ENCODE measurements at regions not wholly inside any gene's neighbourhood (a gene's known extent, or its start where the extent isn't known, plus 50 kb on each side); places are given as distances from the start of the nearest gene placed in this dataset.
"Not testable (repeated sequence)": the region's sequence is repeated elsewhere in the genome, so short reads cannot be mapped to it uniquely, and the experiment has no call there.

- H3K4me3 ChIP-seq (ENCODE audit: low read depth, low read length) = no peak overlapping the region
- DNase-seq (ENCODE audit: low read depth) = no peak
- TF ChIP-seq, protein P1, sequence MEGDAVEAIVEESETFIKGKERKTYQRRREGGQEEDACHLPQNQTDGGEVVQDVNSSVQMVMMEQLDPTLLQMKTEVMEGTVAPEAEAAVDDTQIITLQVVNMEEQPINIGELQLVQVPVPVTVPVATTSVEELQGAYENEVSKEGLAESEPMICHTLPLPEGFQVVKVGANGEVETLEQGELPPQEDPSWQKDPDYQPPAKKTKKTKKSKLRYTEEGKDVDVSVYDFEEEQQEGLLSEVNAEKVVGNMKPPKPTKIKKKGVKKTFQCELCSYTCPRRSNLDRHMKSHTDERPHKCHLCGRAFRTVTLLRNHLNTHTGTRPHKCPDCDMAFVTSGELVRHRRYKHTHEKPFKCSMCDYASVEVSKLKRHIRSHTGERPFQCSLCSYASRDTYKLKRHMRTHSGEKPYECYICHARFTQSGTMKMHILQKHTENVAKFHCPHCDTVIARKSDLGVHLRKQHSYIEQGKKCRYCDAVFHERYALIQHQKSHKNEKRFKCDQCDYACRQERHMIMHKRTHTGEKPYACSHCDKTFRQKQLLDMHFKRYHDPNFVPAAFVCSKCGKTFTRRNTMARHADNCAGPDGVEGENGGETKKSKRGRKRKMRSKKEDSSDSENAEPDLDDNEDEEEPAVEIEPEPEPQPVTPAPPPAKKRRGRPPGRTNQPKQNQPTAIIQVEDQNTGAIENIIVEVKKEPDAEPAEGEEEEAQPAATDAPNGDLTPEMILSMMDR (IDR thresholded peaks at IDR 0.05; ENCODE audit: control insufficient read depth, extremely low read depth, insufficient read depth) = no peak
Observed at GRCh38 chr14:40340708-40341107, 908.5 kb upstream of the FBXO33 start.

- TF ChIP-seq, protein P1 (IDR thresholded peaks at IDR 0.05; ENCODE audit: control insufficient read depth, extremely low read depth, insufficient read depth) = no peak
- no peak overlapping the region for H3K4me3 ChIP-seq (ENCODE audit: low read depth, low read length)
- no peak for DNase-seq (ENCODE audit: low read depth)
Observed at GRCh38 chr14:40336846-40337245, 904.6 kb upstream of the FBXO33 start.

GRCh38 chr14:40326519-40326918, 894.3 kb upstream of the FBXO33 start:
- DNase-seq (ENCODE audit: low read depth); H3K4me3 ChIP-seq (ENCODE audit: low read depth, low read length): not testable (repeated sequence)

GRCh38 chr14:40318211-40318719, 886.0 kb upstream of the FBXO33 start:
- no peak for DNase-seq (ENCODE audit: low read depth)
- no peak overlapping the region for H3K4me3 ChIP-seq (ENCODE audit: low read depth, low read length)
- TF ChIP-seq, protein P1 (IDR thresholded peaks at IDR 0.05; ENCODE audit: control insufficient read depth, extremely low read depth, insufficient read depth) = no peak

DNA sequence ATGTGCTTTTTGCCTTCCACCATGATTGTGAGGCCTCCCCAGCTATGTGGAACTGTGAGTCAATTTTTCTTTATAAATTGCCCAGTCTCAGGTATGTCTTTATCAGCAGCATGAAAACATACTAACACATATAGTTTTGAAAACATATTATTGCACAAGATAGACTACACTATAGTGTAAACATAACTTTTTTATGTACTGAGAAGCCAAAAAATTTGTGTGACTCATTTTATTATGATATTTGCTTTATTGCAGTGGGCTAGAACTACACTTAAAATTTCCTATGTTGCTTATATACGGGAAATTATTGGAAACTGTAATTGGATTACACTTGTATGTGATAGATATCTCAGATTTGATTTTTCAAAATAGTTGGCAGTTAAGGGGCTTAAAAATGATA, 885.5 kb upstream of the FBXO33 start:
- DNase-seq (ENCODE audit: low read depth) = no peak
- TF ChIP-seq, protein P1 (IDR thresholded peaks at IDR 0.05; ENCODE audit: control insufficient read depth, extremely low read depth, insufficient read depth) = no peak
- no peak overlapping the region for H3K4me3 ChIP-seq (ENCODE audit: low read depth, low read length)

DNA sequence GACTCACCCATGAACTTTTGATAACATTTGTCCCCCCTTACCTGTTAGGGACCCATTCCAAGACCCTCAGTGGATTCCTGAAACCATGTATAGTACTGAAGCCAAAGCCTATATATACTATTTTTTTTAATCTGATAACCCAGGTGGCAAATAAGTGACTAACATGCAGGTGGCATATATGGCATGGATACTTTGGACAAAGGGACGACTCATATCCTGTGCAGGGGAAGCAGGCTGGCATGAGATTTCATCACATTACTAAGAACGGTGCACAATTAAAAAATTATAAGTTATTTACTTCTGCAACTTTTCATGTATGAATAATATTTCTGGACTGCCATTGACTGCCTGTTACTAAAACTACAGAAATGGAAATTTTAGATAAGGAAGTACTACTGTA, 880.1 kb upstream of the FBXO33 start:
- no peak for DNase-seq (ENCODE audit: low read depth)
- no peak overlapping the region for H3K4me3 ChIP-seq (ENCODE audit: low read depth, low read length)
- TF ChIP-seq, protein P1 (IDR thresholded peaks at IDR 0.05; ENCODE audit: control insufficient read depth, extremely low read depth, insufficient read depth) = no peak

DNA sequence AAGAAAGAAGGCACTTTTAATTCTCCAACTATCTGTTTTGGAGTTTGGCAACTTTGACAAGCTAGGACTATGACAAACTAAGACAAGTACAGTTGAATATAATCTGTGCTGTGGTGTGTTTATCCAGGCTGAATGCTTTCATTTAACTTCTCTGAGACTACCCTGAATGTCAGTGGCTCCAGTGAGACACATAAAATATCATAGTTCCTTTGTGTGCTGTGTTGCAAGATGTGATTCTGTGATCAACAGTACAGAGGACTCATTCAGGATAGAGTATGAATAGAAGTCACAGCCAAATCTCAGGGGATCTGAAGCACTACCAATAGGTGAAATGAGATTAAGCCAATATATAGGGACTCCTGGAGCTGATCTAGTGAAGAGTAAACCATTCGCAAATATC, 876.9 kb upstream of the FBXO33 start:
- no peak overlapping the region for H3K4me3 ChIP-seq (ENCODE audit: low read depth, low read length)
- TF ChIP-seq, protein P1 (IDR thresholded peaks at IDR 0.05; ENCODE audit: control insufficient read depth, extremely low read depth, insufficient read depth) = no peak
- no peak for DNase-seq (ENCODE audit: low read depth)

All from LNCaP clone FGC (cell line).